Right renal cortex interstitium (tissue), 3 donors: ENCODE measurements at regions not wholly inside any gene's neighbourhood (a gene's known extent, or its start where the extent isn't known, plus 50 kb on each side); places are given as distances from the start of the nearest gene placed in this dataset.
A peak's percentile ranks its signal among the peaks of the same experiment; 100 is the strongest.

Experiments used
- DNase-seq, 3 donors: peaks; one replicate each; pipeline ENCODE4 v3.0.0-alpha.2; 2013; ENCODE audit warnings: low read depth in 3 of 3, low spot score in 2 of 3

- no peak for DNase-seq
Observed at GRCh38 chr11:28596816-28597215, 488.6 kb downstream of the METTL15 start.

GRCh38 chr11:28592141-28592540 lies 484.0 kb downstream of the METTL15 start:
- no peak for DNase-seq

GRCh38 chr11:28584992-28585391 lies 476.8 kb downstream of the METTL15 start:
- DNase-seq: no peak

- no peak for DNase-seq
Observed at GRCh38 chr11:28582506-28582905, 474.3 kb downstream of the METTL15 start.

- DNase-seq: no peak
Observed at GRCh38 chr11:28581286-28582242, 473.4 kb downstream of the METTL15 start.

- DNase-seq: no peak
Observed at GRCh38 chr11:28571371-28571770, 463.2 kb downstream of the METTL15 start.

- DNase-seq: no peak
Observed at GRCh38 chr11:28569106-28569505, 460.9 kb downstream of the METTL15 start.

GRCh38 chr11:28566339-28567089 lies 458.3 kb downstream of the METTL15 start:
- no peak for DNase-seq

- no peak for DNase-seq
Observed at GRCh38 chr11:28559492-28559891, 451.3 kb downstream of the METTL15 start.

- DNase-seq: no peak
Observed at GRCh38 chr11:28547321-28547741, 439.1 kb downstream of the METTL15 start.

- no peak for DNase-seq
Observed at GRCh38 chr11:28545536-28545935, 437.3 kb downstream of the METTL15 start.

- no peak for DNase-seq
Observed at GRCh38 chr11:28542561-28542960, 434.4 kb downstream of the METTL15 start.

GRCh38 chr11:28539239-28540030 lies 431.2 kb downstream of the METTL15 start:
- no peak for DNase-seq

- DNase-seq: no peak
Observed at GRCh38 chr11:28537822-28538221, 429.6 kb downstream of the METTL15 start.

GRCh38 chr11:28536504-28537267 lies 428.5 kb downstream of the METTL15 start:
- DNase-seq: no peak

- DNase-seq: no peak
Observed at GRCh38 chr11:28535677-28536076, 427.5 kb downstream of the METTL15 start.

- DNase-seq: peak in 1 of 3 donors; percentile 32
Observed at GRCh38 chr11:28529540-28530410, 421.6 kb downstream of the METTL15 start.

GRCh38 chr11:28529046-28529445 lies 420.9 kb downstream of the METTL15 start:
- DNase-seq: no peak

GRCh38 chr11:28528217-28528616 lies 420.0 kb downstream of the METTL15 start:
- DNase-seq: no peak
